ENCODE measurements at regions not wholly inside any gene's neighbourhood (a gene's known extent, or its start where the extent isn't known, plus 50 kb on each side); places are given as distances from the start of the nearest gene placed in this dataset.

GRCh38 chr18:40493316-40493715, 1461.7 kb upstream of the PIK3C3 start:
- no peak overlapping the region for H3K27ac Mint-ChIP-seq
- Histone ChIP-seq H3K4me2 (no peak overlapping the region), H2AFZ (replicated peaks) (no peak overlapping the region), H3K9ac (no peak overlapping the region), H3K9me3 (ENCODE audit: low read depth) (no peaks in the 10 kb centered on the region), H3K36me3 (no peaks in the 10 kb centered on the region), H3K4me1 (no peaks in the 10 kb centered on the region), H4K20me1 (ENCODE audit: low read depth) (no peaks in the 10 kb centered on the region), H3K27ac (no peak overlapping the region), H3K79me2 (ENCODE audit: low read depth) (no peaks in the 10 kb centered on the region), H3K4me3 (no peak overlapping the region), H3K27me3 (no peaks in the 10 kb centered on the region), H3F3A (ENCODE audit: low read depth) (no peaks in the 10 kb centered on the region)
- TF ChIP-seq EZH2phosphoT487 (IDR thresholded peaks at IDR 0.05): no peak
- no peak for TF ChIP-seq CTCF (IDR thresholded peaks at IDR 0.05)
- TF ChIP-seq EZH2 (IDR thresholded peaks at IDR 0.05): no peak
- H3K4me3 Mint-ChIP-seq: no peak overlapping the region
- no peaks in the 10 kb centered on the region for H3K36me3 Mint-ChIP-seq
- H3K9me3 Mint-ChIP-seq: no peaks in the 10 kb centered on the region
- no peaks in the 10 kb centered on the region for H3K4me1 Mint-ChIP-seq
- no peaks in the 10 kb centered on the region for H3K27me3 Mint-ChIP-seq (ENCODE audit: insufficient read depth, low read depth)
- DNase-seq (ENCODE audit: low spot score): no peak

GRCh38 chr18:40489301-40489700, 1465.7 kb upstream of the PIK3C3 start:
- H3K9me3 Mint-ChIP-seq: no peaks in the 10 kb centered on the region
- no peaks in the 10 kb centered on the region for H3K9me3 ChIP-seq (ENCODE audit: low read depth)
- H4K20me1 ChIP-seq (ENCODE audit: low read depth): no peaks in the 10 kb centered on the region
- no peak overlapping the region for H3K27ac Mint-ChIP-seq
- H3K9ac ChIP-seq: no peak overlapping the region
- no peak overlapping the region for H2AFZ ChIP-seq (replicated peaks)
- H3F3A ChIP-seq (ENCODE audit: low read depth): no peaks in the 10 kb centered on the region
- DNase-seq (ENCODE audit: low spot score): no peak
- no peaks in the 10 kb centered on the region for H3K79me2 ChIP-seq (ENCODE audit: low read depth)
- TF ChIP-seq CTCF (IDR thresholded peaks at IDR 0.05) (no peak), EZH2phosphoT487 (IDR thresholded peaks at IDR 0.05) (no peak), EZH2 (IDR thresholded peaks at IDR 0.05) (no peak)
- no peak overlapping the region for H3K4me3 ChIP-seq
- no peak overlapping the region for H3K27ac ChIP-seq
- no peaks in the 10 kb centered on the region for H3K27me3 ChIP-seq
- no peaks in the 10 kb centered on the region for H3K36me3 ChIP-seq
- no peaks in the 10 kb centered on the region for H3K36me3 Mint-ChIP-seq
- no peak overlapping the region for H3K4me2 ChIP-seq
- H3K27me3 Mint-ChIP-seq (ENCODE audit: insufficient read depth, low read depth): no peaks in the 10 kb centered on the region
- no peaks in the 10 kb centered on the region for H3K4me1 Mint-ChIP-seq
- no peaks in the 10 kb centered on the region for H3K4me1 ChIP-seq
- no peak overlapping the region for H3K4me3 Mint-ChIP-seq

- Histone ChIP-seq H3K36me3 (no peaks in the 10 kb centered on the region), H3K9me3 (ENCODE audit: low read depth) (no peaks in the 10 kb centered on the region), H3K27me3 (no peaks in the 10 kb centered on the region), H3K4me3 (no peak overlapping the region), H3K4me1 (no peaks in the 10 kb centered on the region), H3F3A (ENCODE audit: low read depth) (no peaks in the 10 kb centered on the region), H3K79me2 (ENCODE audit: low read depth) (no peaks in the 10 kb centered on the region), H3K9ac (no peak overlapping the region), H3K27ac (no peak overlapping the region), H3K4me2 (no peak overlapping the region), H2AFZ (replicated peaks) (no peak overlapping the region), H4K20me1 (ENCODE audit: low read depth) (no peaks in the 10 kb centered on the region)
- Mint-ChIP-seq H3K27ac (no peak overlapping the region), H3K9me3 (no peaks in the 10 kb centered on the region), H3K4me1 (no peaks in the 10 kb centered on the region), H3K36me3 (no peaks in the 10 kb centered on the region), H3K27me3 (ENCODE audit: insufficient read depth, low read depth) (no peaks in the 10 kb centered on the region), H3K4me3 (no peak overlapping the region)
- no peak for TF ChIP-seq EZH2 (IDR thresholded peaks at IDR 0.05)
- TF ChIP-seq CTCF (IDR thresholded peaks at IDR 0.05): no peak
- no peak for TF ChIP-seq EZH2phosphoT487 (IDR thresholded peaks at IDR 0.05)
- DNase-seq (ENCODE audit: low spot score): no peak
Observed at GRCh38 chr18:40485318-40485717, 1469.7 kb upstream of the PIK3C3 start.
